K562 (cell line): ENCODE measurements at regions not wholly inside any gene's neighbourhood (a gene's known extent, or its start where the extent isn't known, plus 50 kb on each side); places are given as distances from the start of the nearest gene placed in this dataset.

ENCODE experiments used
- ARID3B ChIP-seq: fragments of 250-450 bp; sonication (Bioruptor Pico); IDR thresholded peaks from 2 replicates; pipeline ENCODE4 v1.4.0; 2020; ENCODE audit warnings: borderline replicate concordance
- ASH1L ChIP-seq: fragments of 450-650 bp; IDR thresholded peaks from 2 replicates; pipeline ENCODE4 v1.6.1; 2018; ENCODE audit warnings: borderline replicate concordance, mild to moderate bottlenecking, low read depth; ENCODE audit not compliant: partially characterized antibody
- CGGBP1 ChIP-seq: fragments of 250-450 bp; sonication (Bioruptor Pico); IDR thresholded peaks from 2 replicates; pipeline ENCODE4 v1.9.0; 2021; ENCODE audit warnings: mild to moderate bottlenecking
- E2F4 ChIP-seq: sonication (generic); formaldehyde crosslinking; IDR thresholded peaks from 2 replicates; pipeline ENCODE4 v1.8.0; 2022; ENCODE audit warnings: mild to moderate bottlenecking, low read depth, missing genetic modification reagents
- MAFF ChIP-seq: IDR thresholded peaks from 2 replicates; pipeline ENCODE4 v1.6.1; 2012; ENCODE audit warnings: low read length, improper control_type of control experiment
- MTF1 ChIP-seq: fragments of 250-450 bp; sonication (Bioruptor Pico); IDR thresholded peaks from 2 replicates; pipeline ENCODE4 v1.9.0; 2021; ENCODE audit warnings: moderate library complexity, mild to moderate bottlenecking, inconsistent platforms, borderline replicate concordance
- NR4A1 ChIP-seq, 2 experiments: fragments of 250-450 bp in 1 of 2; fragments of 450-650 bp in 1 of 2; sonication (Bioruptor Pico) in 1 of 2; IDR thresholded peaks; 2 replicates each; pipeline versions ENCODE4 v1.4.0 to v1.6.1; 2016 to 2020; ENCODE audit warnings: mild to moderate bottlenecking in 2 of 2, missing compliant biosample characterization in 1 of 2, missing genetic modification characterization in 1 of 2, moderate library complexity in 1 of 2
- TEAD1 ChIP-seq, 2 experiments: fragments of 450-650 bp in 1 of 2; sonication (generic) in 1 of 2; formaldehyde crosslinking; IDR thresholded peaks; 2 replicates each; pipeline versions ENCODE4 v1.4.0 to v1.8.0; 2020 to 2022; ENCODE audit warnings: mild to moderate bottlenecking in 2 of 2, missing genetic modification reagents in 1 of 2
- ZBTB9 ChIP-seq: fragments of 450-650 bp; formaldehyde crosslinking; IDR thresholded peaks from 2 replicates; pipeline ENCODE4 v1.4.0; 2020; ENCODE audit warnings: mild to moderate bottlenecking, moderate library complexity
- ZNF444 ChIP-seq: fragments of 250-450 bp; sonication (Bioruptor Pico); IDR thresholded peaks from 2 replicates; pipeline ENCODE4 v1.4.0; 2020; ENCODE audit warnings: mild to moderate bottlenecking, moderate library complexity
- ZNF561 ChIP-seq: fragments of 450-650 bp; formaldehyde crosslinking; conservative IDR thresholded peaks from 2 replicates; pipeline ENCODE4 v1.4.0; 2020; ENCODE audit warnings: mild to moderate bottlenecking, moderate library complexity
- ZNF695 ChIP-seq: fragments of 450-650 bp; formaldehyde crosslinking; IDR thresholded peaks from 2 replicates; pipeline ENCODE4 v1.4.0; 2020; ENCODE audit warnings: mild to moderate bottlenecking, moderate library complexity
- TF ChIP-seq, protein P1 (sequence below): fragments of 200-800 bp; sonication (Bioruptor generic); IDR thresholded peaks from 2 replicates; pipeline ENCODE4 v1.6.1; 2017; ENCODE audit warnings: missing genetic modification characterization, missing compliant biosample characterization

DNA sequence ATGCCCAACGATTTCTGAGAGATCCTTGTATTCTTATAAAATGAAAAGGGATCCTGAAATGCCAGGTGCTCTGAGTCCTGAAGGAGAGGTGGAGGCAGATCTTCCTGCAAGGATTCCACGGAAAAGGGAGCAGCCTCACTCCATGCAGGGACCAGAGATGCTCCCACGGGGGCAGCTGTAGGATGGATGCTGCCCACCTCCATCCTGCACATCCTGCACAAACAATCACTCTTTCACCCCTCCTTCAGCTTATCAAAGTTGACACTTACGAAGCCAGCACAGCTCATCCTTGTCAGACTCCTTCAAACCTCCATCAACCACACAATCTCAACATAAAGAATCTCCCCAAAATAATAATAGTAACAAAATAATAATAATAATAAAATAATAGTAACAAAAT lies 119.1 kb downstream of the GGTLC2 start (continued):
- TF ChIP-seq ZBTB9 (CRISPR knock-in tag) (no peak), ZNF444 (CRISPR knock-in tag) (peak; percentile 11; the same call in 1 of the 2 replicates), NR4A1 (CRISPR knock-in tag; IDR thresholded peaks at IDR 0.05) (0 out of 2 replicates have a peak, but pooled peaks have one; percentile 40), NR4A1 (tag; IDR thresholded peaks at IDR 0.05) (no peak), E2F4 (CRISPR knock-in tag) (no peak), ARID3B (CRISPR knock-in tag) (peak; percentile 87), MTF1 (peak; percentile 75; the same call in 1 of the 2 replicates), MAFF (no peak), CGGBP1 (CRISPR knock-in tag) (no peak), TEAD1 (CRISPR knock-in tag; IDR thresholded peaks at IDR 0.05) (0 out of 4 replicates have a peak, but pooled peaks of 1 of the 2 experiments have one; percentile 37), ZNF695 (CRISPR knock-in tag) (0 out of 2 replicates have a peak, but pooled peaks have one; percentile 51), ZNF561 (CRISPR knock-in tag) (peak; percentile 69; the same call in 1 of the 2 replicates), ASH1L (no peak)
- TF ChIP-seq, protein P1, sequence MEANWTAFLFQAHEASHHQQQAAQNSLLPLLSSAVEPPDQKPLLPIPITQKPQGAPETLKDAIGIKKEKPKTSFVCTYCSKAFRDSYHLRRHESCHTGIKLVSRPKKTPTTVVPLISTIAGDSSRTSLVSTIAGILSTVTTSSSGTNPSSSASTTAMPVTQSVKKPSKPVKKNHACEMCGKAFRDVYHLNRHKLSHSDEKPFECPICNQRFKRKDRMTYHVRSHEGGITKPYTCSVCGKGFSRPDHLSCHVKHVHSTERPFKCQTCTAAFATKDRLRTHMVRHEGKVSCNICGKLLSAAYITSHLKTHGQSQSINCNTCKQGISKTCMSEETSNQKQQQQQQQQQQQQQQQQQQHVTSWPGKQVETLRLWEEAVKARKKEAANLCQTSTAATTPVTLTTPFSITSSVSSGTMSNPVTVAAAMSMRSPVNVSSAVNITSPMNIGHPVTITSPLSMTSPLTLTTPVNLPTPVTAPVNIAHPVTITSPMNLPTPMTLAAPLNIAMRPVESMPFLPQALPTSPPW (CRISPR knock-in tag) = no peak
